B cell (primary cell): ENCODE measurements at regions not wholly inside any gene's neighbourhood (a gene's known extent, or its start where the extent isn't known, plus 50 kb on each side); places are given as distances from the start of the nearest gene placed in this dataset.

Experiments used
- ATAC-seq: fragments of 200-7000 bp; cut with Tn5 transposase; one replicate; pipeline ENCODE4 v1.10.0; 2021; ENCODE audit warnings: low read depth, mild to moderate bottlenecking, moderate number of reproducible peaks, moderate library complexity
- CTCF ChIA-PET: fragments of 350-600 bp; sonication (Branson Sonifier 250); formaldehyde crosslinking; loops from one replicate; lab custom pipeline; 2021; ENCODE audit warnings: antibody characterized with exemption, inconsistent platforms; lab: Charles Lee
- POLR2A ChIA-PET: fragments of 350-600 bp; sonication (Branson Sonifier 250); formaldehyde crosslinking; loops from one replicate; lab custom pipeline; 2021; ENCODE audit warnings: antibody characterized with exemption; lab: Charles Lee
- DNase-seq: peaks from one replicate; pipeline ENCODE4 v3.0.0; 2013
- H2AFZ ChIP-seq: 2 replicates; pipeline ENCODE4 v1.6.1; 2012; ENCODE audit warnings: mild to moderate bottlenecking, low read depth, low read length; ENCODE audit not compliant: insufficient read depth, poor library complexity, severe bottlenecking
- H3K27ac ChIP-seq, 2 donors: 1 replicate in 1 of 2; 2 replicates in 1 of 2; pipeline ENCODE4 v1.5.1; 2012 to 2013; ENCODE audit warnings: low read length in 2 of 2, mild to moderate bottlenecking in 2 of 2, moderate library complexity in 1 of 2
- H3K27me3 ChIP-seq, 4 experiments: fragments of 200-600 bp in 1 of 4; sonication (generic) in 1 of 4; replicated peaks in 1 of 4; 1 replicate in 2 of 4; 2 replicates in 2 of 4; pipeline versions ENCODE4 v1.6.1 to v1.7.0; 2013 to 2016; ENCODE audit warnings: low read length in 3 of 4, mild to moderate bottlenecking in 2 of 4, mixed read lengths in 1 of 4, moderate library complexity in 1 of 4; ENCODE audit not compliant: insufficient read depth in 4 of 4, control insufficient read depth in 3 of 4; ENCODE audit errors: control extremely low read depth in 1 of 4
- H3K36me3 ChIP-seq, 2 experiments: replicated peaks in 1 of 2; 1 replicate in 1 of 2; 2 replicates in 1 of 2; pipeline versions ENCODE4 v1.6.1 to v1.7.1; 2013; ENCODE audit warnings: low read length in 1 of 2; ENCODE audit not compliant: insufficient read depth in 2 of 2, control insufficient read depth in 1 of 2; ENCODE audit errors: control extremely low read depth in 1 of 2, extremely low read depth in 1 of 2
- H3K4me1 ChIP-seq, 2 donors: fragments of 200-600 bp in 1 of 2; sonication (generic) in 1 of 2; 1 replicate in 1 of 2; 2 replicates in 1 of 2; pipeline versions ENCODE4 v1.5.1 to v1.6.1; 2013 to 2017; ENCODE audit warnings: low read length in 2 of 2; ENCODE audit not compliant: control insufficient read depth in 2 of 2, insufficient read depth in 2 of 2
- H3K4me2 ChIP-seq: replicated peaks from 2 replicates; pipeline ENCODE3; 2012; ENCODE audit warnings: mild to moderate bottlenecking, low read depth, low read length; ENCODE audit not compliant: poor library complexity, severe bottlenecking
- H3K4me3 ChIP-seq, 5 experiments: fragments of 200-600 bp in 1 of 5; sonication (generic) in 1 of 5; 1 replicate in 3 of 5; 2 replicates in 2 of 5; pipeline versions ENCODE4 v1.5.1 to v1.7.0; 2011 to 2016; ENCODE audit warnings: low read length in 4 of 5, mild to moderate bottlenecking in 4 of 5, low read depth in 2 of 5, control low read depth in 1 of 5, moderate library complexity in 1 of 5; ENCODE audit not compliant: insufficient read depth in 1 of 5; ENCODE audit errors: control extremely low read depth in 1 of 5, extremely low read depth in 1 of 5
- H3K79me2 ChIP-seq: fragments of 200-600 bp; sonication (generic); one replicate; pipeline ENCODE4 v1.6.0; 2016; ENCODE audit warnings: low read length; ENCODE audit not compliant: control insufficient read depth, insufficient read depth
- H3K9ac ChIP-seq: fragments of 200-600 bp; sonication (generic); 2 replicates; pipeline ENCODE4 v1.6.1; 2017; ENCODE audit warnings: mild to moderate bottlenecking, low read length, moderate library complexity
- H3K9me3 ChIP-seq, 3 donors: one replicate each; pipeline versions ENCODE4 v1.6.1 to v1.7.1; 2013; ENCODE audit warnings: low read length in 2 of 3; ENCODE audit not compliant: control insufficient read depth in 2 of 3, insufficient read depth in 1 of 3; ENCODE audit errors: control extremely low read depth in 1 of 3
- H4K20me1 ChIP-seq: 2 replicates; pipeline ENCODE4 v1.6.0; 2012; ENCODE audit warnings: mild to moderate bottlenecking, low read length; ENCODE audit not compliant: insufficient read depth, control insufficient read depth, poor library complexity, severe bottlenecking
- H3K27ac Mint-ChIP-seq: one replicate; pipeline ENCODE4 v1.8.0; 2021; ENCODE audit warnings: mixed read lengths
- H3K27me3 Mint-ChIP-seq: one replicate; pipeline ENCODE4 v1.8.0; 2021; ENCODE audit warnings: mixed read lengths
- H3K4me1 Mint-ChIP-seq: one replicate; pipeline ENCODE4 v1.8.0; 2021; ENCODE audit warnings: mixed read lengths
- H3K4me3 Mint-ChIP-seq: one replicate; pipeline ENCODE4 v1.8.0; 2021; ENCODE audit warnings: mixed read lengths
- H3K9me3 Mint-ChIP-seq: one replicate; pipeline ENCODE4 v1.8.0; 2022; ENCODE audit warnings: mixed read lengths; ENCODE audit not compliant: insufficient read depth
- EZH2 ChIP-seq: IDR thresholded peaks from 2 replicates; pipeline ENCODE4 v1.6.1; 2012; ENCODE audit warnings: borderline replicate concordance, low read depth, mild to moderate bottlenecking, moderate library complexity, low read length; ENCODE audit not compliant: insufficient read depth, poor library complexity, severe bottlenecking
- WGBS: methylation state at CpG from one replicate; pipeline ENCODE4 v1.1.5; 2013; ENCODE audit warnings: missing lambda C conversion rate; ENCODE audit not compliant: insufficient coverage; 5-methylcytosine and 5-hydroxymethylcytosine counted together
- intact Hi-C: fragments of 100-400 bp; cut with micrococcal nuclease; formaldehyde crosslinking; loops from one replicate; pipeline ENCODE4 v1.10.0; 2022
- TF ChIP-seq, protein P1 (sequence below): fragments of 200-600 bp; IDR thresholded peaks from one replicate; pipeline ENCODE4 v1.8.0; 2022; ENCODE audit warnings: antibody characterized with exemption, mild to moderate bottlenecking

DNA sequence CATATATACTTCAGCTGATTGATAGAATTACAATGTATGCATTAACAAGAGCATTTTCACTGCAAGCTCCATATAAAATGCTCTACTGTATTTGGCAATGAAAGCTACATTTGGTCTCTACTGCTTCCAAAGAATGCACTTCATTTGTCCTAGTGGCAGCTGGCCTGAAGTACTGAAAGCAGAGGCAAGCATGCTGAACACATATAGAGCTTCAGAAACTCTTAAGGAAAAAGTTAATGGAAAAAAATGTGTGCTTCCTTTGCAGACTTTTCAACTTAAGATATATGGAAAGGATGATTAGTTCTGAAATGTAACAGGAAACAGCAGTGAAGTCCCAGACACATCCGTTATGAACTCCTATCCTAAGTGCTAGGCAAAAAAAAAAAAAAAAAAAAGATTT is 537.1 kb upstream of the POM121L12 start:
- Histone ChIP-seq H3K4me3 (no peak overlapping the region), H3K79me2 (no peaks in the 10 kb centered on the region), H2AFZ (no peak overlapping the region), H3K4me1 (peaks cover 0 to 5% of the 10 kb centered on the region in 2 donors), H3K27ac (no peak overlapping the region), H3K36me3 (no peaks in the 10 kb centered on the region), H3K27me3 (no peaks in the 10 kb centered on the region), H3K9me3 (no peaks in the 10 kb centered on the region), H3K9ac (no peak overlapping the region), H4K20me1 (no peaks in the 10 kb centered on the region), H3K4me2 (no peak overlapping the region)
- no peaks in the 10 kb centered on the region for H3K9me3 Mint-ChIP-seq
- no peaks in the 10 kb centered on the region for H3K27me3 Mint-ChIP-seq
- H3K27ac Mint-ChIP-seq: no peak overlapping the region
- DNase-seq (no peak), ATAC-seq (no peak)
- ChIA-PET CTCF (no interaction called here), POLR2A (no interaction called here)
- H3K4me1 Mint-ChIP-seq: no peaks in the 10 kb centered on the region
- intact Hi-C loops: no loop called here
- TF ChIP-seq, protein P1, sequence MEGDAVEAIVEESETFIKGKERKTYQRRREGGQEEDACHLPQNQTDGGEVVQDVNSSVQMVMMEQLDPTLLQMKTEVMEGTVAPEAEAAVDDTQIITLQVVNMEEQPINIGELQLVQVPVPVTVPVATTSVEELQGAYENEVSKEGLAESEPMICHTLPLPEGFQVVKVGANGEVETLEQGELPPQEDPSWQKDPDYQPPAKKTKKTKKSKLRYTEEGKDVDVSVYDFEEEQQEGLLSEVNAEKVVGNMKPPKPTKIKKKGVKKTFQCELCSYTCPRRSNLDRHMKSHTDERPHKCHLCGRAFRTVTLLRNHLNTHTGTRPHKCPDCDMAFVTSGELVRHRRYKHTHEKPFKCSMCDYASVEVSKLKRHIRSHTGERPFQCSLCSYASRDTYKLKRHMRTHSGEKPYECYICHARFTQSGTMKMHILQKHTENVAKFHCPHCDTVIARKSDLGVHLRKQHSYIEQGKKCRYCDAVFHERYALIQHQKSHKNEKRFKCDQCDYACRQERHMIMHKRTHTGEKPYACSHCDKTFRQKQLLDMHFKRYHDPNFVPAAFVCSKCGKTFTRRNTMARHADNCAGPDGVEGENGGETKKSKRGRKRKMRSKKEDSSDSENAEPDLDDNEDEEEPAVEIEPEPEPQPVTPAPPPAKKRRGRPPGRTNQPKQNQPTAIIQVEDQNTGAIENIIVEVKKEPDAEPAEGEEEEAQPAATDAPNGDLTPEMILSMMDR: no peak
- TF ChIP-seq EZH2: no peak
- no CpG with 5 or more reads among the region's 1 CpG for WGBS
- no peak overlapping the region for H3K4me3 Mint-ChIP-seq

DNA sequence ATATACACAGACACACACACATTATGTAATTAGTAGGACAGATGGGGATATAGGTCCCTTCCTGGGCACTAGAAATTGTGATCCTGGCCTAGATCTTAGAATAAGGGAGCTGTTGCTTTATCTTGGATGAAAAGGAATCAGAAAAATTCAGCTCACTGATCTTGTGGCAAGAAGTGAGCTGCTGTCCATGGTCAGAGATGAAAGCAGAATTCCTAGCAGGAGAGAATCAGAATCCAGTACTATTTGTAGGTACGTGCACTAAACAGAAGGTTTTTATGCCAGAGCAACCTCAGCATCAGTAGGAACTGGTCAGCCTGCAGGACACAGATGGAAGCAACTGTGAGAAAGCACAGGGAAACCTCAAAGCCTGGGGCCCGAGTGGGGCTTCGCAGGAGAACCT is 549.2 kb upstream of the POM121L12 start:
- no peaks in the 10 kb centered on the region for H4K20me1 ChIP-seq
- POLR2A ChIA-PET: no interaction called here
- H3K4me1 ChIP-seq: no peaks in the 10 kb centered on the region
- H3K4me2 ChIP-seq: no peak overlapping the region
- Mint-ChIP-seq H3K4me1 (no peaks in the 10 kb centered on the region), H3K27ac (no peak overlapping the region), H3K9me3 (no peaks in the 10 kb centered on the region), H3K4me3 (no peak overlapping the region), H3K27me3 (no peaks in the 10 kb centered on the region)
- H3K27ac ChIP-seq: no peak overlapping the region
- H3K9me3 ChIP-seq: no peaks in the 10 kb centered on the region
- H3K36me3 ChIP-seq: no peaks in the 10 kb centered on the region
- no peak overlapping the region for H3K9ac ChIP-seq
- H3K79me2 ChIP-seq: no peaks in the 10 kb centered on the region
- DNase-seq: no peak
- H2AFZ ChIP-seq: no peak overlapping the region
- no peaks in the 10 kb centered on the region for H3K27me3 ChIP-seq
- CTCF ChIA-PET: no interaction called here
- intact Hi-C loops: no loop called here
- TF ChIP-seq, protein P1: no peak
- no peak for TF ChIP-seq EZH2
- 59% methylated on average over 3 of the region's 3 CpGs for WGBS
- ATAC-seq: no peak
- H3K4me3 ChIP-seq: no peak overlapping the region
